ENCODE measurements at regions not wholly inside any gene's neighbourhood (a gene's known extent, or its start where the extent isn't known, plus 50 kb on each side); places are given as distances from the start of the nearest gene placed in this dataset.
"Not testable (repeated sequence)": the region's sequence is repeated elsewhere in the genome, so short reads cannot be mapped to it uniquely, and the experiment has no call there.

- TF ChIP-seq CTCF (conservative IDR thresholded peaks at IDR 0.05) = no peak
- no peak for DNase-seq (ENCODE audit: extremely low spot score, unreplicated experiment)
- Mint-ChIP-seq H3K4me3 (no peak overlapping the region), H3K27ac (no peak overlapping the region), H3K27me3 (no peaks in the 10 kb centered on the region), H3K9me3 (no peaks in the 10 kb centered on the region), H3K36me3 (no peaks in the 10 kb centered on the region), H3K4me1 (ENCODE audit: unreplicated experiment) (no peaks in the 10 kb centered on the region)
Measured at GRCh38 chr21:18553786-18554185, 150.2 kb upstream of the TMPRSS15 start.

- H3K27ac Mint-ChIP-seq; H3K27me3 Mint-ChIP-seq; DNase-seq (ENCODE audit: extremely low spot score, unreplicated experiment); H3K36me3 Mint-ChIP-seq; H3K4me3 Mint-ChIP-seq; H3K4me1 Mint-ChIP-seq (ENCODE audit: unreplicated experiment); H3K9me3 Mint-ChIP-seq: not testable (repeated sequence)
- peak; percentile 47 for TF ChIP-seq CTCF (conservative IDR thresholded peaks at IDR 0.05)
Measured at GRCh38 chr21:18567770-18568169, 164.2 kb upstream of the TMPRSS15 start.

- Mint-ChIP-seq H3K4me3 (no peak overlapping the region), H3K27ac (no peak overlapping the region), H3K27me3 (no peaks in the 10 kb centered on the region), H3K4me1 (ENCODE audit: unreplicated experiment) (no peaks in the 10 kb centered on the region), H3K9me3 (no peaks in the 10 kb centered on the region), H3K36me3 (no peaks in the 10 kb centered on the region)
- no peak for TF ChIP-seq CTCF (conservative IDR thresholded peaks at IDR 0.05)
- DNase-seq (ENCODE audit: extremely low spot score, unreplicated experiment) = no peak
Measured at GRCh38 chr21:18588001-18588662, 184.5 kb upstream of the TMPRSS15 start.

GRCh38 chr21:18601146-18601545, 197.6 kb upstream of the TMPRSS15 start:
- no peak for TF ChIP-seq CTCF (conservative IDR thresholded peaks at IDR 0.05)
- H3K27me3 Mint-ChIP-seq = no peaks in the 10 kb centered on the region
- no peaks in the 10 kb centered on the region for H3K36me3 Mint-ChIP-seq
- H3K4me3 Mint-ChIP-seq = no peak overlapping the region
- no peak overlapping the region for H3K27ac Mint-ChIP-seq
- H3K4me1 Mint-ChIP-seq (ENCODE audit: unreplicated experiment) = no peaks in the 10 kb centered on the region
- H3K9me3 Mint-ChIP-seq = no peaks in the 10 kb centered on the region
- no peak for DNase-seq (ENCODE audit: extremely low spot score, unreplicated experiment)

GRCh38 chr21:18602711-18603110, 199.1 kb upstream of the TMPRSS15 start:
- H3K4me3 Mint-ChIP-seq = no peak overlapping the region
- no peak for DNase-seq (ENCODE audit: extremely low spot score, unreplicated experiment)
- no peak for TF ChIP-seq CTCF (conservative IDR thresholded peaks at IDR 0.05)
- H3K4me1 Mint-ChIP-seq (ENCODE audit: unreplicated experiment) = no peaks in the 10 kb centered on the region
- H3K9me3 Mint-ChIP-seq = no peaks in the 10 kb centered on the region
- no peaks in the 10 kb centered on the region for H3K27me3 Mint-ChIP-seq
- no peak overlapping the region for H3K27ac Mint-ChIP-seq
- H3K36me3 Mint-ChIP-seq = no peaks in the 10 kb centered on the region

- Mint-ChIP-seq H3K4me1 (ENCODE audit: unreplicated experiment) (no peaks in the 10 kb centered on the region), H3K27ac (no peak overlapping the region), H3K36me3 (no peaks in the 10 kb centered on the region), H3K27me3 (no peaks in the 10 kb centered on the region), H3K4me3 (no peak overlapping the region), H3K9me3 (no peaks in the 10 kb centered on the region)
- DNase-seq (ENCODE audit: extremely low spot score, unreplicated experiment) = no peak
- TF ChIP-seq CTCF (conservative IDR thresholded peaks at IDR 0.05) = no peak
Measured at GRCh38 chr21:18603261-18603660, 199.7 kb upstream of the TMPRSS15 start.
